ENCODE measurements at regions not wholly inside any gene's neighbourhood (a gene's known extent, or its start where the extent isn't known, plus 50 kb on each side); places are given as distances from the start of the nearest gene placed in this dataset.
"Not testable (repeated sequence)": the region's sequence is repeated elsewhere in the genome, so short reads cannot be mapped to it uniquely, and the experiment has no call there.

DNA sequence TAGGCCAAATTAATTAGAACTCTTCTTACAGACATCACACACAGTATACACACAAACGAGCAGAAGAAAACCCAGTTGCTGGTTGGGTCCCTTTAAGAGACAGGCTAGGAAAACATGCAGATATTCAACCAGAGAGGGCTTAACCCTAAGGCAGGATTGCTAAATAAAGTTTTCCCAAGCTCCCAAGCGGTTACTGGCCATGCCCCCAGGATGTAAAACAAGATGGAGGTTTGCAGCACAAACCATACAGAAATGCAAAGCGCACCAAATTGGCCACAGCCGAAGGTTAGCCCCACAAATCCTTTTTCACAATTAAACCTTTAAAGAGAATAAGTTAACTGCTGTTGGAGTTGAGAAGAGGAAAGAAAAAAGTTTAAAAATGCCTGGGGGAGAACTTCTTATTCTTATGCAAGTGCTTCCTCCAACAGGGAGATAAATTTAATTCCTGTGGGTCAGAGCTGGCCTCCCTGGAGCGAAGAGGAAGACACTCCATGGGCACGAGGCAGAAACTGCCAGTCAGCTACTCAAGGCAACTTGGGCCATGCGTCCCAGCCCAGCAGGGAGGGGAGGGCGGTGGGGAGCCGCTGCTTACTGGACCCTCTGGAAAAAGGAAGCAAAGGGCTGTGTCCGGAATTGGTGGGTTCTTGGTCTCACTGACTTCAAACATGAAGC lies 167.6 kb upstream of the ARSJ start:
- ChIA-PET POLR2A (no interaction called here), CTCF (no interaction called here)
- Histone ChIP-seq H3K36me3 (ENCODE audit: control insufficient read depth in 2 of 2, extremely low read depth in 1 of 2, insufficient read depth in 1 of 2, low read length in 1 of 2) (no peaks in the 10 kb centered on the region), H3K27me3 (replicated peaks in 1 of 2; ENCODE audit: control insufficient read depth in 2 of 2, extremely low read depth in 1 of 2, insufficient read depth in 2 of 2, low read length in 1 of 2) (peaks cover 0 to 6% of the 10 kb centered on the region in 2 experiments), H3K4me3 (ENCODE audit: control insufficient read depth in 1 of 2, extremely low read depth in 1 of 2, low read length in 1 of 2) (peak overlapping the region; percentile 26 to 29), H3K9me3 (no peaks in the 10 kb centered on the region), H3K27ac (ENCODE audit: low read length) (no peak overlapping the region), H3K4me1 (ENCODE audit: control insufficient read depth in 1 of 2, extremely low read depth in 1 of 2, insufficient read depth in 2 of 2, low read length in 2 of 2) (peaks cover 0 to 6% of the 10 kb centered on the region in 2 experiments)
- ATAC-seq (replicated peaks in 1 of 4) (peak in 2 of 4 experiments; percentile 46 to 54), DNase-seq (no peak)
- H3K4me1 Mint-ChIP-seq = peaks cover 11 to 15% (median 11%) of the 10 kb centered on the region in 3 donors
- peak overlapping the region; percentile 53 to 78 for H3K27ac Mint-ChIP-seq
- no peaks in the 10 kb centered on the region for H3K36me3 Mint-ChIP-seq
- H3K4me3 Mint-ChIP-seq = peak overlapping the region; percentile 67 to 81 (median 74)
- no peaks in the 10 kb centered on the region for H3K9me3 Mint-ChIP-seq
- 40% methylated on average over 7 of the region's 10 CpGs for WGBS (ENCODE audit: insufficient coverage)
- H3K27me3 Mint-ChIP-seq = peaks cover 4 to 23% of the 10 kb centered on the region in 2 donors

DNA sequence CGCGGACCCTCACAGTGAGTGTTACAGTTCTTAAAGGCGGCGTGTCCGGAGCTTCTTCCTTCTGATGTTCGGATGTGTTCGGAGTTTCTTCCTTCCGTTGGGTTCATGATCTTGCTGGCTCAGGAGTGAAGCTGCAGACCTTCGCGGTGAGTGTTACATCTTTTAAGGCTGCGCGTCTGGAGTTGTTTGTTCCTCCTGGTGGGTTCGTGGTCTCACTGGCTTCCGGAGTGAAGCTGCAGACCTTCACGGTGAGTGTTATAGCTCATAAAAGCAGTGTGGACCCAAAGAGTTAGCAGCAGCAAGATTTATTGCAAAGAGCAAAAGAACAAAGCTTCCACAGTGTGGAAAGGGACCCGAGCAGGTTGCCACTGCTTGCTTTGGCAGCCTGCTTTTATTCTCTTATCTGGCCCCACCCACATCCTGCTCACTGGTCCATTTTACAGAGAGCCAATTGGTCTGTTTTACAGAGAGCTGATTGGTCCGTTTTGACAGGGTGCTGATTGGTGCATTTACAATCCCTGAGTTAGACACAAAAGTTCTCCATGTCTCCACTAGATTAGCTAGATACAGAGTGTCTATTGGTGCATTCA lies 168.3 kb upstream of the ARSJ start:
- ATAC-seq (replicated peaks in 1 of 4) (peak in 2 of 4 experiments; percentile 10 to 19), DNase-seq (peak in 19 of 35 experiments; percentile 1 to 39 (median 14))
- H3K27me3 ChIP-seq (replicated peaks in 1 of 2; ENCODE audit: control insufficient read depth in 2 of 2, extremely low read depth in 1 of 2, insufficient read depth in 2 of 2, low read length in 1 of 2); H3K9me3 Mint-ChIP-seq; H3K27ac ChIP-seq (ENCODE audit: low read length); CTCF ChIA-PET; POLR2A ChIA-PET; H3K36me3 Mint-ChIP-seq; H3K36me3 ChIP-seq (ENCODE audit: control insufficient read depth in 2 of 2, extremely low read depth in 1 of 2, insufficient read depth in 1 of 2, low read length in 1 of 2); H3K4me1 ChIP-seq (ENCODE audit: control insufficient read depth in 1 of 2, extremely low read depth in 1 of 2, insufficient read depth in 2 of 2, low read length in 2 of 2); H3K9me3 ChIP-seq: not testable (repeated sequence)
- Mint-ChIP-seq H3K4me3 (peak overlapping the region; percentile 67 to 81 (median 74)), H3K4me1 (peaks cover 11 to 15% (median 11%) of the 10 kb centered on the region in 3 donors), H3K27me3 (peaks cover 4 to 23% of the 10 kb centered on the region in 2 donors), H3K27ac (peak overlapping the region; percentile 53 to 78)
- WGBS (ENCODE audit: insufficient coverage) = 38% methylated on average over 16 of the region's 17 CpGs
- peak overlapping the region; percentile 26 to 29 for H3K4me3 ChIP-seq (ENCODE audit: control insufficient read depth in 1 of 2, extremely low read depth in 1 of 2, low read length in 1 of 2)

- H3K4me3 ChIP-seq (ENCODE audit: control insufficient read depth in 1 of 2, extremely low read depth in 1 of 2, low read length in 1 of 2); H3K27ac ChIP-seq (ENCODE audit: low read length); H3K9me3 Mint-ChIP-seq; DNase-seq; H3K36me3 Mint-ChIP-seq; H3K36me3 ChIP-seq (ENCODE audit: control insufficient read depth in 2 of 2, extremely low read depth in 1 of 2, insufficient read depth in 1 of 2, low read length in 1 of 2); H3K27me3 ChIP-seq (replicated peaks in 1 of 2; ENCODE audit: control insufficient read depth in 2 of 2, extremely low read depth in 1 of 2, insufficient read depth in 2 of 2, low read length in 1 of 2); POLR2A ChIA-PET; ATAC-seq (replicated peaks in 1 of 4); H3K4me3 Mint-ChIP-seq; CTCF ChIA-PET; H3K4me1 ChIP-seq (ENCODE audit: control insufficient read depth in 1 of 2, extremely low read depth in 1 of 2, insufficient read depth in 2 of 2, low read length in 2 of 2); H3K9me3 ChIP-seq; H3K27ac Mint-ChIP-seq: not testable (repeated sequence)
- peaks cover 4 to 17% of the 10 kb centered on the region in 2 donors for H3K27me3 Mint-ChIP-seq
- WGBS (ENCODE audit: insufficient coverage) = 91% methylated on average over 21 of the region's 27 CpGs
- H3K4me1 Mint-ChIP-seq = peaks cover 11 to 15% (median 11%) of the 10 kb centered on the region in 3 donors
Observed at GRCh38 chr4:114148372-114149070, 169.1 kb upstream of the ARSJ start.

GRCh38 chr4:114156371-114156770 lies 176.9 kb upstream of the ARSJ start:
- no peaks in the 10 kb centered on the region for H3K9me3 Mint-ChIP-seq
- H3K36me3 Mint-ChIP-seq = no peaks in the 10 kb centered on the region
- no peaks in the 10 kb centered on the region for H3K9me3 ChIP-seq
- no peaks in the 10 kb centered on the region for H3K4me1 ChIP-seq (ENCODE audit: control insufficient read depth in 1 of 2, extremely low read depth in 1 of 2, insufficient read depth in 2 of 2, low read length in 2 of 2)
- H3K27ac Mint-ChIP-seq = no peak overlapping the region
- no peak overlapping the region for H3K27ac ChIP-seq (ENCODE audit: low read length)
- WGBS (ENCODE audit: insufficient coverage) = no CpG with 5 or more reads among the region's 1 CpG
- no peak overlapping the region for H3K4me3 ChIP-seq (ENCODE audit: control insufficient read depth in 1 of 2, extremely low read depth in 1 of 2, low read length in 1 of 2)
- no peak for ATAC-seq (replicated peaks in 1 of 4)
- no peaks in the 10 kb centered on the region for H3K27me3 ChIP-seq (replicated peaks in 1 of 2; ENCODE audit: control insufficient read depth in 2 of 2, extremely low read depth in 1 of 2, insufficient read depth in 2 of 2, low read length in 1 of 2)
- H3K4me1 Mint-ChIP-seq = no peaks in the 10 kb centered on the region
- CTCF ChIA-PET = no interaction called here
- H3K4me3 Mint-ChIP-seq = no peak overlapping the region
- POLR2A ChIA-PET = no interaction called here
- peaks cover 2 to 5% of the 10 kb centered on the region in 2 donors for H3K27me3 Mint-ChIP-seq
- no peaks in the 10 kb centered on the region for H3K36me3 ChIP-seq (ENCODE audit: control insufficient read depth in 2 of 2, extremely low read depth in 1 of 2, insufficient read depth in 1 of 2, low read length in 1 of 2)
- no peak for DNase-seq

DNA sequence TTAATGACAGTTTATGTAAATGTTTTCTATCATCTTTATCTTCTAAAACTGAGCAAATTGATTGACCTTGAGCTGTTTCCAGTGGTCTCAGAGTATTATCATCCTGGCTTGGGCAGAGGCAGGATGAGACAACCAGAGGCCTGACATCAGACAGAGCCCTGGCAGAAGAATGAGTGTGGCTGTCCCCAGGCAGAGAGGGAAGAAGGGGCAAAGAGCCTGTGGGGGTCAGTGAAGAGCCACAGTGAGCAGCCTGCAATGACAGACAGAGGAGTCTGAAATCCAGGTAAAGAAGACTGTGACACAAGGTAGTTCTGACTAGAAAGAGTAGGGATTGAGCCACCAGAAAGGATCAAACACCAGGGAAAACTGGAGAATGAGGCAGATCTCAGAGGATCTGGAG lies 182.4 kb upstream of the ARSJ start:
- no peaks in the 10 kb centered on the region for H3K4me1 ChIP-seq (ENCODE audit: control insufficient read depth in 1 of 2, extremely low read depth in 1 of 2, insufficient read depth in 2 of 2, low read length in 2 of 2)
- H3K4me1 Mint-ChIP-seq = no peaks in the 10 kb centered on the region
- H3K36me3 ChIP-seq (ENCODE audit: control insufficient read depth in 2 of 2, extremely low read depth in 1 of 2, insufficient read depth in 1 of 2, low read length in 1 of 2) = no peaks in the 10 kb centered on the region
- peaks cover 2 to 12% of the 10 kb centered on the region in 2 donors for H3K27me3 Mint-ChIP-seq
- POLR2A ChIA-PET = no interaction called here
- H3K27me3 ChIP-seq (replicated peaks in 1 of 2; ENCODE audit: control insufficient read depth in 2 of 2, extremely low read depth in 1 of 2, insufficient read depth in 2 of 2, low read length in 1 of 2) = no peaks in the 10 kb centered on the region
- CTCF ChIA-PET = no interaction called here
- no peaks in the 10 kb centered on the region for H3K36me3 Mint-ChIP-seq
- H3K9me3 ChIP-seq = no peaks in the 10 kb centered on the region
- DNase-seq (no peak), ATAC-seq (replicated peaks in 1 of 4) (peak in 1 of 4 experiments; percentile 23)
- no peak overlapping the region for H3K27ac ChIP-seq (ENCODE audit: low read length)
- H3K27ac Mint-ChIP-seq = no peak overlapping the region
- no peaks in the 10 kb centered on the region for H3K9me3 Mint-ChIP-seq
- no peak overlapping the region for H3K4me3 ChIP-seq (ENCODE audit: control insufficient read depth in 1 of 2, extremely low read depth in 1 of 2, low read length in 1 of 2)
- no peak overlapping the region for H3K4me3 Mint-ChIP-seq

DNA sequence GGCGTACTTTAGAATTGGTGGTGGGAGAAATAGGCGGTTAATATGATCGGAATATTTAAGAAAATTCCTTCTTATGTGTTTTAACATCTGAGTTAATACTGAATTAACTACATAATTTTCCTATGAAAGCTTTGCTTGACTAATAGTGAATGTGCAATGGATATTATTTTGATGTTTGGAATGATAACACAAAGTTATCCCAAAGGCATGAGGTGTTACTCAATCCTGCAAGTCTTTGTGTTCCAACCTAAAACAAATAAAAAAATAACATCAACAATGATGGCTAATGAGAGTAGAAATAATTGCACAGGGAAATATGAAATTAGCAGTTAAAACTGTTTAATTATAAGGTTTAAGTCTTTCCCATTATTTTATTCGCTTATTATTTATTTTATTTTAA lies 183.6 kb upstream of the ARSJ start:
- Mint-ChIP-seq H3K4me1 (no peaks in the 10 kb centered on the region), H3K9me3 (no peaks in the 10 kb centered on the region), H3K27ac (no peak overlapping the region), H3K27me3 (peaks cover 2 to 12% of the 10 kb centered on the region in 2 donors), H3K36me3 (no peaks in the 10 kb centered on the region), H3K4me3 (no peak overlapping the region)
- WGBS (ENCODE audit: insufficient coverage) = no CpG with 5 or more reads among the region's 4 CpGs
- no peaks in the 10 kb centered on the region for H3K9me3 ChIP-seq
- ATAC-seq (replicated peaks in 1 of 4) (no peak), DNase-seq (no peak)
- no peak overlapping the region for H3K4me3 ChIP-seq (ENCODE audit: control insufficient read depth in 1 of 2, extremely low read depth in 1 of 2, low read length in 1 of 2)
- H3K36me3 ChIP-seq (ENCODE audit: control insufficient read depth in 2 of 2, extremely low read depth in 1 of 2, insufficient read depth in 1 of 2, low read length in 1 of 2) = no peaks in the 10 kb centered on the region
- ChIA-PET CTCF (no interaction called here), POLR2A (no interaction called here)
- H3K27ac ChIP-seq (ENCODE audit: low read length) = no peak overlapping the region
- no peaks in the 10 kb centered on the region for H3K4me1 ChIP-seq (ENCODE audit: control insufficient read depth in 1 of 2, extremely low read depth in 1 of 2, insufficient read depth in 2 of 2, low read length in 2 of 2)
- H3K27me3 ChIP-seq (replicated peaks in 1 of 2; ENCODE audit: control insufficient read depth in 2 of 2, extremely low read depth in 1 of 2, insufficient read depth in 2 of 2, low read length in 1 of 2) = no peaks in the 10 kb centered on the region

Data from T-cell (primary cell).